22Rv1 (cell line): ENCODE measurements at regions not wholly inside any gene's neighbourhood (a gene's known extent, or its start where the extent isn't known, plus 50 kb on each side); places are given as distances from the start of the nearest gene placed in this dataset.

Source experiments
- H3K27ac ChIP-seq: fragments of 450-650 bp; 2 replicates; pipeline ENCODE4 v1.5.1; 2017
- CTCF ChIP-seq: fragments of 450-650 bp; IDR thresholded peaks from 2 replicates; pipeline ENCODE4 v1.5.1; 2017; ENCODE audit warnings: mild to moderate bottlenecking
- ZFX ChIP-seq: fragments of 450-650 bp; IDR thresholded peaks from 2 replicates; pipeline ENCODE4 v1.6.1; 2017; ENCODE audit warnings: antibody characterized with exemption, borderline replicate concordance

GRCh38 chr6:98670045-98670746, 164.2 kb upstream of the POU3F2 start:
- no peak overlapping the region for H3K27ac ChIP-seq
- no peak for TF ChIP-seq CTCF
- no peak for TF ChIP-seq ZFX

- TF ChIP-seq CTCF (no peak), ZFX (no peak)
- no peak overlapping the region for H3K27ac ChIP-seq
Measured at GRCh38 chr6:98672681-98673475, 161.5 kb upstream of the POU3F2 start.

- no peak for TF ChIP-seq CTCF
- TF ChIP-seq ZFX, result no peak
- no peak overlapping the region for H3K27ac ChIP-seq
Measured at GRCh38 chr6:98678481-98678880, 155.9 kb upstream of the POU3F2 start.

- no peak for TF ChIP-seq CTCF
- TF ChIP-seq ZFX, result no peak
Measured at GRCh38 chr6:98686008-98686601, 148.3 kb upstream of the POU3F2 start.

GRCh38 chr6:98687752-98688151, 146.6 kb upstream of the POU3F2 start:
- no peak for TF ChIP-seq CTCF
- no peak for TF ChIP-seq ZFX
- no peak overlapping the region for H3K27ac ChIP-seq

More at GRCh38 chr6:98686008-98686601, 148.3 kb upstream of the POU3F2 start:
- no peak overlapping the region for H3K27ac ChIP-seq

GRCh38 chr6:98695091-98695801, 139.1 kb upstream of the POU3F2 start:
- TF ChIP-seq CTCF (no peak), ZFX (no peak)
- H3K27ac ChIP-seq, result no peak overlapping the region
